Activated CD4-positive, alpha-beta T cell treated with anti-CD3 and anti-CD28 coated beads, Interleukin-2, amount 10 ng/mL, durations not matched to agents 24 days and 14 days (primary cell): ENCODE measurements at regions not wholly inside any gene's neighbourhood (a gene's known extent, or its start where the extent isn't known, plus 50 kb on each side); places are given as distances from the start of the nearest gene placed in this dataset.

ENCODE experiments used
- DNase-seq: peaks from one replicate; pipeline ENCODE4 v3.0.0; 2022
- H3K27ac Mint-ChIP-seq: one replicate; pipeline ENCODE4 v1.8.0; 2022; ENCODE audit warnings: mild to moderate bottlenecking, mixed read lengths
- H3K27me3 Mint-ChIP-seq: one replicate; pipeline ENCODE4 v1.8.0; 2022; ENCODE audit warnings: mixed read lengths
- H3K36me3 Mint-ChIP-seq: one replicate; pipeline ENCODE4 v1.8.0; 2022; ENCODE audit warnings: low read depth, mild to moderate bottlenecking, mixed read lengths
- H3K4me1 Mint-ChIP-seq: one replicate; pipeline ENCODE4 v1.8.0; 2021; ENCODE audit warnings: mixed read lengths
- H3K4me3 Mint-ChIP-seq: one replicate; pipeline ENCODE4 v1.8.0; 2022; ENCODE audit warnings: mild to moderate bottlenecking, moderate library complexity, mixed read lengths
- H3K9me3 Mint-ChIP-seq: one replicate; pipeline ENCODE4 v1.8.0; 2021; ENCODE audit warnings: mixed read lengths
- intact Hi-C: fragments of 100-400 bp; cut with micrococcal nuclease; formaldehyde crosslinking; loops from one replicate; pipeline ENCODE4 v1.15.1; 2023

DNA sequence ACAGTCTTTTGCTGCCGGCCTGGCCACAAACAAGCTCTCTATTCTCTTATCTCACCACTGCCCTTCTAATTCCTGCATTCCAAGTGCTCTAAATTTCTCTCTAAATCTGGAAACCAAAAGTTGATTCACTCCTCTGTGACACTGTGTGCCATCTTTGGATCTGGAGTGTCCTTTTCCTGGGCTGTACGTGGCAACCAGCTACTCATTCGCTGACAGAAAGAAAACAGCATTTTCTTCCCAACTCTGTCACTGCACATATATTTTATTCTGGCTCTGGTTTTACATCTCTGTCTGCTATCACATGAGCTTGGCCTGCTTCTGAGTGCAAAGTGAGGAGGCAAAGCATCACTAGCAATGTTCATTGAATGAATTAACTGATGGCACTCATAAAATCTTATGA, 397.2 kb upstream of the MAP3K7 start:
- H3K27ac Mint-ChIP-seq, result no peak overlapping the region
- H3K9me3 Mint-ChIP-seq, result no peaks in the 10 kb centered on the region
- H3K27me3 Mint-ChIP-seq, result no peaks in the 10 kb centered on the region
- no peak for DNase-seq
- H3K4me3 Mint-ChIP-seq, result no peak overlapping the region
- intact Hi-C loops, result no loop called here
- no peaks in the 10 kb centered on the region for H3K4me1 Mint-ChIP-seq
- H3K36me3 Mint-ChIP-seq, result no peaks in the 10 kb centered on the region

DNA sequence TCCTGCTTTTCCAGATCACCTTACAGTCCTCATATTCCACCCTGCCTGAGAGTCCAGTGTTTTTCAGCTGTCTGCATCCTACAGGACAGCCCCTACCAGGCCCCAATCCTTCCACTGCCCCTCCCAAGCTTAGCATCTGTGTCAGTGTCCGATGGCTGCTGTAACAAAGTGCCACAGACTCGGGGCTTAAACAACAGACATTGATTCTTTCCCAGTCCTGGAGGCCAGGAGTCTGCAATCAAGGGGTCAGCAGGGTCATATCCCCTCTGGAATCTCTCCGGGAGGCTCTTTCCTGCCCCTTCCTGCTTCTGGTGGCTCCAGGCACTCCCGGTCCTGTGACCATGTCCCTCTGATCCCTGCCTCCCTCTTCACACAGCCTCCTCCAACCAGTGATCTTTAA, 396.6 kb upstream of the MAP3K7 start:
- H3K4me3 Mint-ChIP-seq, result no peak overlapping the region
- no peaks in the 10 kb centered on the region for H3K4me1 Mint-ChIP-seq
- H3K36me3 Mint-ChIP-seq, result no peaks in the 10 kb centered on the region
- H3K9me3 Mint-ChIP-seq, result no peaks in the 10 kb centered on the region
- DNase-seq, result no peak
- no peak overlapping the region for H3K27ac Mint-ChIP-seq
- H3K27me3 Mint-ChIP-seq, result no peaks in the 10 kb centered on the region
- intact Hi-C loops, result no loop called here

DNA sequence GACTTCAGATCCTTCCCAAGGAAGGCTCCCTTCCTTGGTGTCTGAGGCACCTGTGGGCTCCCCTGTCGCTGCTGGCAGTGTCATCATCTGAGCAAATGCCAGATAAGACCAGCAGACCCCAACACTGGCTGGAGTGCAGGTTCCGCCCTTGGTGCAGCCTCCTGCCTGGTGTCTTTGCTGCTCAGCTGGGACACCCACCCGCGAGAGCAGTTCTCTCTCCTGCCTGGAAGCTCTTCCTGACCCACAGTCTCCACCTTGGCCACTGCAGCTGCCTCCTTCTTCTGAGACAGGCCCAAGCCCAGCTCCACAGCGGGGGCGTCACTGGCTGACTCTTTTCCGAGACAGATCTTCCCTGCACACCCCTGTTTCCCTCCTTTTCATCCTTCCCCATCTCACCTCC, 395.7 kb upstream of the MAP3K7 start:
- no peak for DNase-seq
- Mint-ChIP-seq H3K4me3 (no peak overlapping the region), H3K9me3 (no peaks in the 10 kb centered on the region), H3K36me3 (no peaks in the 10 kb centered on the region), H3K27me3 (no peaks in the 10 kb centered on the region), H3K27ac (no peak overlapping the region), H3K4me1 (no peaks in the 10 kb centered on the region)
- intact Hi-C loops, result no loop called here

DNA sequence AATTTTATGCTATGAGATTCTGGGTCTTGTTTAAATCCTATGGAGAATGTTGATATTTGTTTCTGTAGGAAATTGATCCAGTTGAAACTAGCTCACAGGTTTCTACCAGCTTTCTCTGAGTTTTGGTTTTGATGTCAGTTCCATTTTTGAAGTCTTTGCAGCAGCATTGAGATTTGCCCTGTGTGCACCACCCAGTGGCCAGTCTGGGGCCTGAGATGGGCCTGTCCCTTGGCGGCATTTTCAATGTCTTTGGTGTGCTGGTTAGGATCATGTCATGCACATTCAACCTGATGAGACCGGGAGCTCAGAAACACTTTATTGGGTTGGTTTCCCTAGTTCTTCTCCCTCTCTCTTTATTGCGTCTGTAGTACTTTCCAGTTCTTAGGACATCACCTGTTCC, 395.2 kb upstream of the MAP3K7 start:
- intact Hi-C loops, result no loop called here
- Mint-ChIP-seq H3K27me3 (no peaks in the 10 kb centered on the region), H3K4me1 (no peaks in the 10 kb centered on the region), H3K4me3 (no peak overlapping the region), H3K9me3 (no peaks in the 10 kb centered on the region), H3K36me3 (no peaks in the 10 kb centered on the region), H3K27ac (no peak overlapping the region)
- no peak for DNase-seq

DNA sequence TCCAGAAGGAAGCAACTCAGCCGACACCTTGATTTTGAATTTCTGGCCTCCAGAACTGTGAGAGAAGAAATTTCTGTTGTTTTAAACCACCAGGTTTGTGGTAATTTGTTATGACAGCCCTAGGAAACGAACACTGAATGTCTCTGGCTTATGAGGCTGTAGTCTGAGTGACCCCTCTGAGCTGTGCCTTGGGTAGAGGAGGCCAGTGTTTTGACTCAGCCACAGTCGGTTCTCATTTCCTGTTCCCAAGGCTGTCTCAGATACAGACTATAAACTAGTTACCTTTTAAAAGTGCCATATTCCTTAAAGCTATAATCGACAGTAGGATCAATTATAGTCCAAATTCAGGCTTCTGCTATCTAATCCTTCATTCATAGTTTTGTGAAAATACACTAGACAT, 391.2 kb upstream of the MAP3K7 start:
- intact Hi-C loops, result no loop called here
- no peak for DNase-seq
- no peak overlapping the region for H3K27ac Mint-ChIP-seq
- no peak overlapping the region for H3K4me3 Mint-ChIP-seq
- H3K27me3 Mint-ChIP-seq, result no peaks in the 10 kb centered on the region
- H3K36me3 Mint-ChIP-seq, result no peaks in the 10 kb centered on the region
- H3K4me1 Mint-ChIP-seq, result no peaks in the 10 kb centered on the region
- no peaks in the 10 kb centered on the region for H3K9me3 Mint-ChIP-seq

DNA sequence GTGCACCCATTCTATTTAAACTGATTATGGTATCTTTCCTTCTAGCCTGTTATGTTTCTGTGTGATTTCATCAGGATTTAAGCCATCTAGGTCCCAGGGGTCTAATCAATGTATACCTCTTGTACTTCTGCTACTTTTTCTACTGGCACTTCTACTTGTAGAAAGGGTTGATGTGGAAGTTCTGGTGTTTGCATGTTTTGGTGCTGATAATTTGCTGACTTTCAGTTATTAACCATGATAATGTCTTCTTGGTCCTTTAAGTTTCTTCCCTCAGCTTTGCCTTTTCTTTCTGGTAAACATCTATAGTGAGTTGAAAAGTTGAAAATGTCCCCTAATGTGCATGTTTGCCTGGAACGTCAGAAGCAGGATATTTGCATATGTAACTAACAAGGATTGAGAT, 390.6 kb upstream of the MAP3K7 start:
- H3K4me1 Mint-ChIP-seq, result no peaks in the 10 kb centered on the region
- no peaks in the 10 kb centered on the region for H3K9me3 Mint-ChIP-seq
- H3K4me3 Mint-ChIP-seq, result no peak overlapping the region
- no peak for DNase-seq
- no peaks in the 10 kb centered on the region for H3K36me3 Mint-ChIP-seq
- intact Hi-C loops, result no loop called here
- no peaks in the 10 kb centered on the region for H3K27me3 Mint-ChIP-seq
- no peak overlapping the region for H3K27ac Mint-ChIP-seq

DNA sequence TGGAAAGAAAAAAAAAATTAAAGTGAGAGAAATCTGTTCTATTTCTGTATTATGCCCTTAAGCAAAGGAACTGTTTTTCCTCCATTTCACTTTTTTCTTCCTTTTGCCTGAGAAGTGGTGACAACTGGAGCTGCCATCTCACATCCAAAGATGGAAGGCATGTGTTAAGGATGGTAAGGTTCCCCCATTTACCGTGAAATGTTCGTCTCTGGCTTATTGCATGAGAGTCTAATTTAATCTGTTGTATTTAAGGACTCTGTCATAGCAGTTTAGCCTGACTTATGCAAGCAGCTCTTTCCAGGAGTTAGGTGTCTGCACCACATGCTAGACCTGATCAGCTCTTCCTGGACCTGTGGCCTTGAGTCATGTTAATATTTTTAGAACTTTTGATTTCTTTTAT, 389.5 kb upstream of the MAP3K7 start:
- intact Hi-C loops, result no loop called here
- Mint-ChIP-seq H3K9me3 (no peaks in the 10 kb centered on the region), H3K27ac (no peak overlapping the region), H3K4me3 (no peak overlapping the region), H3K4me1 (no peaks in the 10 kb centered on the region), H3K27me3 (no peaks in the 10 kb centered on the region), H3K36me3 (no peaks in the 10 kb centered on the region)
- no peak for DNase-seq

DNA sequence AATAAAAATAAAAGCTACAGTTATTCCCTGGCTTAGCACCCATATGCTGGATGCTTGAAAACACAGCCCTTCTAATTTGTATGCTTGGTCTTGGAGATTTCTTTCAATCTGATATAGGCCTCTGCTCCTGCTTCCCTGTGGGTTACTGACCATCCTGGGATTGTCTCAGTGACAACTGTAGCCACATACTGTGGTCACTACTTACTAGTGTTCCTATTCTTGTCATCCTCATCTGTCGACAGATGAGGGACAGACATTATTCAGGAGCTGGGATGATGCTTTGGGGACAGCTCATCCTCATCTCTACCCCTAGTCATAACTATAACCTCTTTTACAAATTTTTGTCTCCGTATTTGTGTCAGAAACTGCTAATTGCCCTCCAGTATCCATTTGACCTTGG, 388.9 kb upstream of the MAP3K7 start:
- H3K4me1 Mint-ChIP-seq, result no peaks in the 10 kb centered on the region

DNA sequence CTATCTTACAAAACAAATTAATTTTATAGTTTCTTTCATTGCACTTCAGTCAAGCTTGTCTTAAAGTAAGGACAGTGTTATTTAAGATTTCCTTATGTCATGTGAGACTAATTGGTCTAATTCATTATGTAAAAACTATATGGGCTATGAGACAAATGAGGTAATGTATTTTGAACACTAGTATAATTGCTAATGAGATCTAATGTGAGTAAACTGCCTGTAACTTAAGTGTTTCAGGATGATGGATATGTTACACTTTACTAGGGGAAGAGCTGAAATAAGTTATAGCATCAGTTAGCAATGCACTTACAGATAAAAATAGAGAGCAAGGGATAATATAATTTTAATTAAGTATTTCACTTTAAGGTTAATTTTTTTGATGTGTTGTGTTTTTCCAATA, 386.3 kb upstream of the MAP3K7 start:
- DNase-seq, result no peak
- Mint-ChIP-seq H3K36me3 (no peaks in the 10 kb centered on the region), H3K27me3 (no peaks in the 10 kb centered on the region), H3K9me3 (no peaks in the 10 kb centered on the region), H3K4me3 (no peak overlapping the region), H3K27ac (no peak overlapping the region), H3K4me1 (no peaks in the 10 kb centered on the region)
- intact Hi-C loops, result no loop called here

More for the DNA sequence above, 388.9 kb upstream of the MAP3K7 start:
- DNase-seq, result no peak
- Mint-ChIP-seq H3K4me3 (no peak overlapping the region), H3K9me3 (no peaks in the 10 kb centered on the region), H3K36me3 (no peaks in the 10 kb centered on the region), H3K27me3 (no peaks in the 10 kb centered on the region), H3K27ac (no peak overlapping the region)
- intact Hi-C loops, result no loop called here

DNA sequence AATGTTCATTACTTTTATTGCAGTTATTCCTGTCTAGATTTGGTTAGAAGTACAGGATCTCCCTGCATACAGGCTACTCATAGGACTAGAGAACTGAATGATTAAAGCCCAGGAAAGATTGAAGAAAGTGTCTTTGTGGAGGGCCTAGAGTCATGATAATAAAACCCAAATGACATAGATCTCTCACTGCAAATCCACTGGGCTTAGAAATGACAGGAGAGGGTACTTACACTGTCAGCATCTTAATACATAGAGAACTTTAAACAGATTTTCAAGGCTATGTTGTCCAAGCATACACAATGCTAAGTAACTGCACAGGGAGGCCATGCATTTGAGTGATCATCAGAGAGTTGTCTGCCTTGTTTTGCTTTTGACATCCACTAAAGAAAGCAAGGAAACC, 383.8 kb upstream of the MAP3K7 start:
- no peak for DNase-seq
- intact Hi-C loops, result no loop called here
- no peak overlapping the region for H3K27ac Mint-ChIP-seq
- no peak overlapping the region for H3K4me3 Mint-ChIP-seq
- no peaks in the 10 kb centered on the region for H3K4me1 Mint-ChIP-seq
- H3K9me3 Mint-ChIP-seq, result no peaks in the 10 kb centered on the region
- no peaks in the 10 kb centered on the region for H3K27me3 Mint-ChIP-seq
- H3K36me3 Mint-ChIP-seq, result no peaks in the 10 kb centered on the region

DNA sequence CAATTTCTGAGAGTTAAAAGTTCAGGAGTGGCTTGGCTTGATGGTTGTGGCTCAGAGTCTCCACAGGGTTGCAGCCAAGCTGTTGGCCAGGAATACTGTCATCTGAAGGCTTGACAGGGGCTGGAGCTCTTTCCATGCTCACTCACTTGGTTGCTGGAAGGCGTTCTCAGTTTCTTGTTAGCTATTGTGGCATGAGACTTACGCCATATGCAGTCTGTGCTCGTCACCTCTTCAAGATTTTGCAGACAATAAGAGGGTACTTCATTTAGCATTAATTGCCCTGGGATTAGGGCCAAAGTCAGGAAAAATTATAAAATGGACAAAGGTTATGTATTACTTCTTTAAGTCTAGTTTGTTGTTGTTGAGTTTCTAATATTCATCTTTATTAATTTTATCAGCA, 380.6 kb upstream of the MAP3K7 start:
- Mint-ChIP-seq H3K36me3 (no peaks in the 10 kb centered on the region), H3K4me1 (no peaks in the 10 kb centered on the region), H3K4me3 (no peak overlapping the region), H3K27ac (no peak overlapping the region), H3K9me3 (no peaks in the 10 kb centered on the region), H3K27me3 (no peaks in the 10 kb centered on the region)
- intact Hi-C loops, result no loop called here
- DNase-seq, result no peak

DNA sequence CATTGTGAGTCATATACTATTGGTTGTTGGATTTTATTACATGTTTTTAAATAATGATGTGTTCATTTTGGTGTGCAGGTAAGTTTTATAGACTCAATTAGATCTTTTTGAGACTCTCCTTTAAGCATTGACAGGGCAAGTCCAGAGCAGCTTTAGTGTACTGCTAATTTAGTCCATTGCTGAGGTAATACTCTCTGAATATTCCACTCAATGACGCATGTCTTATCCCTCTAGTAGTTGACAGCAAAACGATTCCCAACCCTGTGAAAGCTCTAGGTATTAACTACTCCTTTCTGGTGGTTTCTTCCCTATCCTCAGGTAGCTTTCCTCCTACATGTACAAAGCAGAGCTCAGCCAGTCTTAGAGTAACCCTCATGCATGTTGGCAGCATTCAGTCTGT, 373.5 kb upstream of the MAP3K7 start:
- no peak for DNase-seq
- Mint-ChIP-seq H3K4me3 (no peak overlapping the region), H3K36me3 (no peaks in the 10 kb centered on the region), H3K9me3 (no peaks in the 10 kb centered on the region), H3K27me3 (no peaks in the 10 kb centered on the region), H3K27ac (no peak overlapping the region), H3K4me1 (no peaks in the 10 kb centered on the region)
- intact Hi-C loops, result no loop called here

DNA sequence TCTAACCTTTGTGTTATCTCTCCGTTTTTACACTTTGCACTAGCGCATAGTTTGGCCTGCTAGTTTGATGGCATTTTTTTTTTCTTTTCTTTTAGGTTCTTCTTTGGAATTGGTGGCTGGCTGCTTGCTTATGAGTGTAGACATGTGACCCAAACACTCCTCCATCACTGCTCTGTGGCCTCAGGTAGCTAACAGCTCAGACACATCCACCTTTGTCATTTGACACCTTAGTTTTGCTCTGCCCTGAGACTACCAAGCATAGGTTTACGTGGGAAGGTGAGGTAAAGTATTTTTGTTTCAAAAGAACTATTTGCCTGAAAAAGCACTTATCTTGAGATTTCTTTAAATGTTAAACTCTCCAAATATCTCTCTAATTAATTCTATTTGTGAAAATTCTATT, 368.4 kb upstream of the MAP3K7 start:
- intact Hi-C loops, result no loop called here
- no peaks in the 10 kb centered on the region for H3K27me3 Mint-ChIP-seq

DNA sequence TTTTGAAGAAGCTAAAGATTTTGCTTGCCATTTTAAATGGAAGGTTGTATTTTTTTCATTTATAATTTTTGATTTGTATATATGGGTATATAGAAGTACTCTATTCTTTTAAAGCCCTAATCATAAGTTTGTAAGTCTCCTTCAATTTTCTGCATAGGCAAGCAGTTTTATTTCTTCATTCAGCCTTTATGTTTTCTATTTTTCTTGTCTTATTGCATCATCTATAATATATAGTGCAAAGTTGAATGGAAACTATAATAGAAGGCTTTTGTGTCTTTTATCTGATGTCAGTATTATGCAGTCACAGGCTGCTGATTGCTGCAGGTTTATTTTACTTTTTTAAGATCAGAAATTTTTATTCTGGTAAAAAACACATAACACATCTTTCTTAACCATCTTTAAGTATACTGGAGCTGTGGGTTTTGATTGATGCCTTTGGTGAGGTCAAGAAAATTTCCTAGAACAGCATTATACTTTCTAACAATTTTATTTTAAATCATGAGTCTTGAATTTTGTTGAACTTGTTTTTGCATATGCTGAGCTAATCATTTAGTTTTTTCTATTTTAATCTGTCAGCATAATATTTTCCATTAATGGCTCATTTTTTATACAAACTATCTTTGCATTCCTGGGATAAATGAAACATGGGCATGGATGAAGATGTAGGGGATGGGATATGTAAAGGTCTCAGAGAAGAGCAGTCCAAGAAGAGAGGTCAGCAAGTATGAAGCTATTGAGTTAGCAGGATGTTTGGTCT, 366.7 kb upstream of the MAP3K7 start:
- H3K27me3 Mint-ChIP-seq, result no peaks in the 10 kb centered on the region
- no peak for DNase-seq
- intact Hi-C loops, result no loop called here

More for the DNA sequence above, 368.4 kb upstream of the MAP3K7 start:
- H3K36me3 Mint-ChIP-seq, result no peaks in the 10 kb centered on the region
- no peaks in the 10 kb centered on the region for H3K9me3 Mint-ChIP-seq
- no peak for DNase-seq
- H3K27ac Mint-ChIP-seq, result no peak overlapping the region
- H3K4me3 Mint-ChIP-seq, result no peak overlapping the region
- H3K4me1 Mint-ChIP-seq, result no peaks in the 10 kb centered on the region

DNA sequence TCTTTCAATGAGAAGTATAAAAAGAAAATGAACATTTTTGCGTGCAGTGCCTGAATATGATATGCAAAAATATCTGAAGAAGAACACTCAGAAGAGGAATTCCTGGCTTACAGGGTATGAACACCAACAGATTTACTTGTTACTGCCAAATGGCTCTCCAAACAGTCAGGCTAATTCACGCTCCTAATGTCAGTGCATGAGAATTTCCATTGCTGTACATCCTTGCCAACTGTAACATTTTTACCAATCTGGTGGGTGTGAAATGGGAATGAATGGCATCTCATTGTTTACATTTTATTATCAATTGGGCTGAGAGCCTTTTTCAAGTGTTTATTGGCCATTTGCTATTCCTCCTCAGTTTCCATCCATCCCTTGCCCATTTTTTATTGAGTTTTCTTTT, 365.3 kb upstream of the MAP3K7 start:
- Mint-ChIP-seq H3K36me3 (no peaks in the 10 kb centered on the region), H3K4me1 (no peaks in the 10 kb centered on the region), H3K27ac (no peak overlapping the region), H3K4me3 (no peak overlapping the region), H3K9me3 (no peaks in the 10 kb centered on the region), H3K27me3 (no peaks in the 10 kb centered on the region)
- no peak for DNase-seq
- intact Hi-C loops, result no loop called here

More for the DNA sequence above, 366.7 kb upstream of the MAP3K7 start:
- Mint-ChIP-seq H3K4me3 (no peak overlapping the region), H3K36me3 (no peaks in the 10 kb centered on the region), H3K27ac (no peak overlapping the region), H3K9me3 (no peaks in the 10 kb centered on the region), H3K4me1 (no peaks in the 10 kb centered on the region)
